Suprapubic skin (tissue), 4 donors: ENCODE measurements at regions not wholly inside any gene's neighbourhood (a gene's known extent, or its start where the extent isn't known, plus 50 kb on each side); places are given as distances from the start of the nearest gene placed in this dataset.
A peak's percentile ranks its signal among the peaks of the same experiment; 100 is the strongest.

Source experiments
- DNase-seq, 2 donors: peaks; one replicate each; pipeline ENCODE4 v3.0.0-alpha.2; 2019; ENCODE audit warnings: low spot score in 2 of 2
- H3K27ac ChIP-seq: fragments of 200-600 bp; sonication (generic); one replicate; pipeline ENCODE4 v1.5.1; 2019
- H3K27me3 ChIP-seq: fragments of 200-600 bp; sonication (generic); one replicate; pipeline ENCODE4 v1.5.1; 2019
- H3K36me3 ChIP-seq: fragments of 200-600 bp; sonication (generic); one replicate; pipeline ENCODE4 v1.5.1; 2019
- H3K4me1 ChIP-seq: fragments of 200-600 bp; sonication (generic); one replicate; pipeline ENCODE4 v1.5.1; 2019
- H3K4me3 ChIP-seq: fragments of 200-600 bp; sonication (generic); one replicate; pipeline ENCODE4 v1.5.1; 2019; ENCODE audit warnings: mild to moderate bottlenecking
- H3K9me3 ChIP-seq: fragments of 200-600 bp; sonication (generic); one replicate; pipeline ENCODE4 v1.5.1; 2019
- EP300 ChIP-seq: sonication (generic); formaldehyde crosslinking; IDR thresholded peaks from one replicate; pipeline ENCODE4 v1.6.1; 2017; ENCODE audit warnings: antibody characterized with exemption
- POLR2A ChIP-seq, 2 donors: fragments of 450-650 bp; IDR thresholded peaks; one replicate each; pipeline ENCODE4 v1.6.1; 2017; ENCODE audit warnings: antibody characterized with exemption in 2 of 2, mild to moderate bottlenecking in 2 of 2, moderate library complexity in 2 of 2
- POLR2AphosphoS5 ChIP-seq, 3 donors: sonication (generic); formaldehyde crosslinking; IDR thresholded peaks; one replicate each; pipeline ENCODE4 v1.6.1; 2017; ENCODE audit warnings: antibody characterized with exemption in 3 of 3
- WGBS: methylation state at CpG from one replicate; pipeline ENCODE4 v1.1.5; 2018; 5-methylcytosine and 5-hydroxymethylcytosine counted together
- TF ChIP-seq, protein P1 (sequence below), 2 donors: fragments of 200-600 bp in 1 of 2; fragments of 450-650 bp in 1 of 2; sonication (generic) in 1 of 2; IDR thresholded peaks; one replicate each; pipeline ENCODE4 v1.5.1; 2016 to 2019; ENCODE audit warnings: antibody characterized with exemption in 2 of 2, mild to moderate bottlenecking in 1 of 2, moderate library complexity in 1 of 2

DNA sequence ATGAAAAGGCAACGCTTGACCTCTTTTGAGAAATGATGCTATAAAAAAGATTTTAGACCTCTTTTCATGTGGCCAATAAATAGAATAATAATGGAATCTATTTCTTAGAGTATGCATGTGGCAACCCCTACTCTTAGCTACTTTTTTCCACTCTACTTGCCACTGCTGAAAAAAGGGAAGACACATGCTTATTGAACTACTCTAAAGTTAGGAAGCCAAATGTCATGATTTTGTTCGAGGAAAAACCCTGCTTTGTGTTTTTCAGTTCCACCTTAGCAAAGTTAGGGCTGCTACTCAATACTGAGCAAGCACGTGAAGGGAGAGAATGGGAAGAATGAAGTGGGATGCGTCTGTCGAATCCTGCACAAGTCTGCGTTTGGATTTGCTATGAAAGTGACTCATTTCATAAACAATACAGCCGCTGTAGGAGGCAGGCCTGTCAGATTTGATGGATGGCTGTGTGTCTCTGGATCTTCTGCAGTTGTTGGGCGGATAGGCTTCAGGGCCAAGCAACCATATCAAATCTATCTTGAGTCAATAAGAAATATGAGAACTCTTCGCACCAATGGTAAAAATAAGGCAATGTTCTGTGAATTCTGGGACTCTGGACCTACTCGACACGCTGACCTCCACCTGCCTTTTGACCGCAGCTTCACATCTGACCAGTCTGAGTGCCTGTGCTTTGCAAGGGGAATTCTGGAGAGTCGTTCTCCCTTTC lies 333.6 kb downstream of the PIK3R1 start:
- WGBS, result 55% methylated on average over 13 of the region's 13 CpGs
- H3K4me3 ChIP-seq, result no peak overlapping the region
- H3K4me1 ChIP-seq, result peaks cover 23% of the 10 kb centered on the region
- no peaks in the 10 kb centered on the region for H3K27me3 ChIP-seq
- H3K9me3 ChIP-seq, result no peaks in the 10 kb centered on the region
- no peak for DNase-seq
- TF ChIP-seq POLR2AphosphoS5 (IDR thresholded peaks at IDR 0.05) (no peak), POLR2A (IDR thresholded peaks at IDR 0.05) (no peak), EP300 (no peak)
- TF ChIP-seq, protein P1, sequence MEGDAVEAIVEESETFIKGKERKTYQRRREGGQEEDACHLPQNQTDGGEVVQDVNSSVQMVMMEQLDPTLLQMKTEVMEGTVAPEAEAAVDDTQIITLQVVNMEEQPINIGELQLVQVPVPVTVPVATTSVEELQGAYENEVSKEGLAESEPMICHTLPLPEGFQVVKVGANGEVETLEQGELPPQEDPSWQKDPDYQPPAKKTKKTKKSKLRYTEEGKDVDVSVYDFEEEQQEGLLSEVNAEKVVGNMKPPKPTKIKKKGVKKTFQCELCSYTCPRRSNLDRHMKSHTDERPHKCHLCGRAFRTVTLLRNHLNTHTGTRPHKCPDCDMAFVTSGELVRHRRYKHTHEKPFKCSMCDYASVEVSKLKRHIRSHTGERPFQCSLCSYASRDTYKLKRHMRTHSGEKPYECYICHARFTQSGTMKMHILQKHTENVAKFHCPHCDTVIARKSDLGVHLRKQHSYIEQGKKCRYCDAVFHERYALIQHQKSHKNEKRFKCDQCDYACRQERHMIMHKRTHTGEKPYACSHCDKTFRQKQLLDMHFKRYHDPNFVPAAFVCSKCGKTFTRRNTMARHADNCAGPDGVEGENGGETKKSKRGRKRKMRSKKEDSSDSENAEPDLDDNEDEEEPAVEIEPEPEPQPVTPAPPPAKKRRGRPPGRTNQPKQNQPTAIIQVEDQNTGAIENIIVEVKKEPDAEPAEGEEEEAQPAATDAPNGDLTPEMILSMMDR (IDR thresholded peaks at IDR 0.05), result no peak
- peak overlapping the region; percentile 52 for H3K27ac ChIP-seq
- H3K36me3 ChIP-seq, result no peaks in the 10 kb centered on the region

DNA sequence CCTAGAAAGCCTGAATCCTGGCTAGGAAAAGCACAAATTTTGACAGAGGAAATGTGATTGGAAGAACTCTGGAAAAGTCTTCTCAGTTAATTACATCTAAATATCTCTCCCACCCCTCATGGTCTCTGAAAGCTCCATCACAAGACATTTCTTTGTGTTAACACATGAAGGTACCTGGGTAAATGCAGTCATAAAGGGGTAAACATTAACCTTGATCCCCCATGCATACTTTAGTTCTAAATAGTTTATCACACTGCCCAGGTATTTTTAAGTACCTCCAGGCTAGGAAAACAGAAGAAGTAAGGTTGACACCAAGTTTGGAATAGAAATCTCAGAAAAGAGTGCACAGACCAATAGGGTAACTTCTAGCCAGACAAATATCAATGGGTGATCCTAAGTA lies 334.5 kb downstream of the PIK3R1 start:
- Histone ChIP-seq H3K9me3 (no peaks in the 10 kb centered on the region), H3K36me3 (no peaks in the 10 kb centered on the region), H3K27ac (no peak overlapping the region), H3K4me1 (peaks cover 20% of the 10 kb centered on the region), H3K27me3 (no peaks in the 10 kb centered on the region), H3K4me3 (no peak overlapping the region)
- DNase-seq, result no peak
- TF ChIP-seq EP300 (no peak), POLR2AphosphoS5 (IDR thresholded peaks at IDR 0.05) (no peak), POLR2A (IDR thresholded peaks at IDR 0.05) (no peak)
- TF ChIP-seq, protein P1 (IDR thresholded peaks at IDR 0.05), result no peak

DNA sequence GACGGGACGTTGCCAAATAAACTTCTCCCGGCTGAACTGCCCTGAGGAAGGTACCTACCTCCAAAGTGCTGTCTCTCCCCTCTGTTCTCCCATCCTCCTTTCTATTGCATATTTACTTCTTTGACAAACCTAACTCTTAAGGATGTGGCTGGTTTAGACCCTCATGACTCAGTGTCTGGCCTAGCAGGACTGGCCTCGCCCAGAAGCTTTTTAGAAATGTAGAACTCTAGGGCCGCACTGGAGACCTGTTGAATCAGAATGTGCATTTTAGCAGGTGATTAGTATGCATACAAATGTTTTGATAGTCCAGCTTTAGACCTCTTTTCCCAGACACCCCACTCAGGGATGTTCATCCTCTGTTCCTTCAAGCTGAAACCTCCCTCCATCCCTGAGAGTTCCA lies 335.9 kb downstream of the PIK3R1 start:
- Histone ChIP-seq H3K9me3 (no peaks in the 10 kb centered on the region), H3K36me3 (no peaks in the 10 kb centered on the region), H3K27me3 (no peaks in the 10 kb centered on the region), H3K4me3 (no peak overlapping the region), H3K4me1 (peaks cover 32% of the 10 kb centered on the region), H3K27ac (no peak overlapping the region)
- 94% methylated on average over 5 of the region's 5 CpGs for WGBS
- no peak for TF ChIP-seq EP300
- no peak for TF ChIP-seq POLR2A (IDR thresholded peaks at IDR 0.05)
- no peak for TF ChIP-seq POLR2AphosphoS5 (IDR thresholded peaks at IDR 0.05)
- TF ChIP-seq, protein P1 (IDR thresholded peaks at IDR 0.05), result no peak
- no peak for DNase-seq

DNA sequence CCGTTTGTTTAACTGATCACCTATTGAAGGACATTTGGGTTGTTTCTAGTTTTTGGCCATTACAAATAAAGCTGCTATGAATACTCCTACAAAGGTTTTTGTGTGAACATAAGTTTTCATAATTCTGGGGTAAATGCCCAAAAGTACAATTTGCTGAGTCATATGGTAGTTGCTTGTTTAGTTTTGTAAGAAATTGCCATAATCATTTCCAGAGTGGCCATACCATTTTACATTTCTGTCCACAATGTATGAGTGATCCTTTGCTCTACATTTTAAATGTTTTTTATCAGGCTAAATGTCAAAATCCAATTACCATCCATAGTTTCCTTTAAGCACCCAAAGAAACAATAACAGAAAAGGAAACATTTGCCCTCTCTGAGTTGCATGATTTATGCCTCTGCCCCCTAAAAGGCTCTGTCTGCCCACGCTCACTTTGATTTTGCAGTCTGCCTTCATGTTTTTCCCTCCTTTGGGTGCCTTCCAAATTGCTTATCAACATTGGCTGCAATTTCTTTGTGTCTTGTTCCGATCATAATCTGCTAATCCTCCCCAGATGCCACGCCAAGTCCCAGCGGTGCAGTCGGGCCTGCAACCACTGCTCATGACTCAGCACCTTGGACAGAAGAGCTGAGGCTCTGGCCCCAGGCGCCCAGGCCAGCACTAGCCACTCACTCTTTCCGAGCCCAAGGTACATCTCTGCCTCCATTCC lies 339.2 kb downstream of the PIK3R1 start:
- Histone ChIP-seq H3K4me1 (peaks cover 23% of the 10 kb centered on the region), H3K36me3 (no peaks in the 10 kb centered on the region), H3K9me3 (no peaks in the 10 kb centered on the region), H3K4me3 (no peak overlapping the region), H3K27me3 (no peaks in the 10 kb centered on the region), H3K27ac (peak overlapping the region; percentile 30)
- peak in 1 of 2 donors; percentile 84 for DNase-seq
- WGBS, result 23% methylated on average over 8 of the region's 8 CpGs
- no peak for TF ChIP-seq POLR2A (IDR thresholded peaks at IDR 0.05)
- TF ChIP-seq, protein P1 (IDR thresholded peaks at IDR 0.05), result no peak
- TF ChIP-seq EP300, result no peak
- peak in 1 of 3 donors; percentile 31 for TF ChIP-seq POLR2AphosphoS5 (IDR thresholded peaks at IDR 0.05)

DNA sequence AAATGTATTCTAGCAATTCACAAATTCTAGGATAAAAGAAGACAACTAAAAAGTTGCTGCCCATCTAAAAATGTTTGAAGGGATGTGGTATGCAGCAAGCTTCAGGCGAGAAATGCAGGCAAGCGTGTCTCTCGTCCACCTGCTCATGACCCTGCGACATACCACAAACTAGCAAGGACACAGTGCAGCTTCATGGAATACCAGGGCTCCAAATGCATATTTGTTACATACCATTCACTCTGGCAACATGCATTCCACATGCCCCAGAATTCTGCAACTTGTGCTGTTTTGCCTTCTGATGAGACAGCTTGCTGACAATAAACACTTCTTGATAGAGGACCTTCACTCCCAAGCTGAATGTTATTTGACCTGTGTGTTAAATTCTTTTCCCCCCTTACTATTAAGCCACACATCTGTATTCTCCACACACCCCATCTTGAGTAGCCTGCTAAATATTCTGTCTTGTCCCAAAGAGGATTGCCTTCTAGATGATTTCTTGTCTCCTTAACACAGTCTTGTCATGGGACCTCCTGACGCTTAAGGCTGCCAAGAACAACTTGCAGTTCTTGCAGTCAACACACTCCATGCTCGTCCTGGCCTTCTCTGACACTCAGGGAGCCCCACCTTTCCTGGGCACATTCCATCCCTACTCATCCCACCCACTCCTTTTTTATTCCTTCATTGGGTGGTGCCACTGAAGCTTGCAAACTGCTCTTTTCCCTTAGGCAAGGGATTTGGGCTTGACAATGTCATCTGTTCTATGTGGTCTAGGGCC lies 340.5 kb downstream of the PIK3R1 start:
- WGBS, result 72% methylated on average over 6 of the region's 6 CpGs
- no peaks in the 10 kb centered on the region for H3K9me3 ChIP-seq
- no peak overlapping the region for H3K4me3 ChIP-seq
- no peaks in the 10 kb centered on the region for H3K27me3 ChIP-seq
- H3K4me1 ChIP-seq, result peaks cover 23% of the 10 kb centered on the region
- DNase-seq, result no peak
- TF ChIP-seq, protein P1 (IDR thresholded peaks at IDR 0.05), result no peak
- TF ChIP-seq POLR2AphosphoS5 (IDR thresholded peaks at IDR 0.05), result no peak
- no peak for TF ChIP-seq EP300
- TF ChIP-seq POLR2A (IDR thresholded peaks at IDR 0.05), result no peak
- H3K36me3 ChIP-seq, result no peaks in the 10 kb centered on the region
- peak overlapping the region; percentile 9 for H3K27ac ChIP-seq
